ENCODE measurements at regions not wholly inside any gene's neighbourhood (a gene's known extent, or its start where the extent isn't known, plus 50 kb on each side); places are given as distances from the start of the nearest gene placed in this dataset.

DNA sequence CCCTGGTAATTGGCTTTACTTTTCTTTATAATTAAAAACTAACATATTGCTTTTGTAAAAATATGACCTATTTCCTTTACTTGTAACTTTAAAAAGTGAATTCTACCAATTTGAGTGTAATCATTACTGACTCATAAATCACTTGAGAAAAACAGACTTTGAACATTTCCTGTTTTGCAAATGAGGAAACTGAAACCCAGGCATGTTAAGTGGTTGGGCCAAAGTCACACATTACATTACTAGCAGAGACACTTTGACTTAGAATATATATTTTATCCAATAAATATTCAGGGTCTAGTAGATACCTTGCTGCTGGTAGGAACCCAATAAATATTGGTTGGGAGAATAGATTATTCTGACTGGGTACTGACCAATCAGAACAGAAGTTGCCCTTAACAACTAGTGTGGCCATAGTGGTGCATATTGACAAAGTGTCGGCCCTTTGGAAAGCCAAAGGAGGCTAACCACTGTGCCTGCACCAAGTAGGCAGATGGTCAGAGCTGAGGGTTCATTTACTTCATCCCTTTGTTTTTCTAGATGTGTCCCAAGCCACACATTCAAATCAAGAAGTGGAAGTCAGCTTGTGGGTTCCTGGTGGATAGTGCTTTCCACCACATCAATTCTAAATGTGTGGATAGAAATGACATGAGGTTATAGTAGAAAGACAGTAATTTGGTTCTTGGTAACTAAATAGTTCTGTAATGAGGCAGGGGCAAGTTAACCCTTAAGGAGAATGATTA, 365.1 kb upstream of the RIOK2 start:
- TF ChIP-seq, protein P1, sequence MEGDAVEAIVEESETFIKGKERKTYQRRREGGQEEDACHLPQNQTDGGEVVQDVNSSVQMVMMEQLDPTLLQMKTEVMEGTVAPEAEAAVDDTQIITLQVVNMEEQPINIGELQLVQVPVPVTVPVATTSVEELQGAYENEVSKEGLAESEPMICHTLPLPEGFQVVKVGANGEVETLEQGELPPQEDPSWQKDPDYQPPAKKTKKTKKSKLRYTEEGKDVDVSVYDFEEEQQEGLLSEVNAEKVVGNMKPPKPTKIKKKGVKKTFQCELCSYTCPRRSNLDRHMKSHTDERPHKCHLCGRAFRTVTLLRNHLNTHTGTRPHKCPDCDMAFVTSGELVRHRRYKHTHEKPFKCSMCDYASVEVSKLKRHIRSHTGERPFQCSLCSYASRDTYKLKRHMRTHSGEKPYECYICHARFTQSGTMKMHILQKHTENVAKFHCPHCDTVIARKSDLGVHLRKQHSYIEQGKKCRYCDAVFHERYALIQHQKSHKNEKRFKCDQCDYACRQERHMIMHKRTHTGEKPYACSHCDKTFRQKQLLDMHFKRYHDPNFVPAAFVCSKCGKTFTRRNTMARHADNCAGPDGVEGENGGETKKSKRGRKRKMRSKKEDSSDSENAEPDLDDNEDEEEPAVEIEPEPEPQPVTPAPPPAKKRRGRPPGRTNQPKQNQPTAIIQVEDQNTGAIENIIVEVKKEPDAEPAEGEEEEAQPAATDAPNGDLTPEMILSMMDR (IDR thresholded peaks at IDR 0.05), result no peak
- TF ChIP-seq POLR2A (IDR thresholded peaks at IDR 0.05), result no peak
